Stomach (tissue), 4 donors: ENCODE measurements at regions not wholly inside any gene's neighbourhood (a gene's known extent, or its start where the extent isn't known, plus 50 kb on each side); places are given as distances from the start of the nearest gene placed in this dataset.

Experiments used
- EP300 ChIP-seq: sonication (generic); formaldehyde crosslinking; IDR thresholded peaks from one replicate; pipeline ENCODE4 v1.6.1; 2017; ENCODE audit warnings: antibody characterized with exemption
- POLR2A ChIP-seq, 4 donors: fragments of 450-650 bp; IDR thresholded peaks; one replicate each; pipeline ENCODE4 v1.6.1; 2016; ENCODE audit warnings: antibody characterized with exemption in 4 of 4, control low read depth in 2 of 4, mild to moderate bottlenecking in 1 of 4, moderate library complexity in 1 of 4
- POLR2AphosphoS5 ChIP-seq, 3 donors: sonication (generic); formaldehyde crosslinking; IDR thresholded peaks; one replicate each; pipeline ENCODE4 v1.6.1; 2016; ENCODE audit warnings: antibody characterized with exemption in 3 of 3
- TF ChIP-seq, protein P1 (sequence below), 7 experiments: fragments of 450-650 bp in 4 of 7; fragments of 200-600 bp in 3 of 7; sonication (generic) in 3 of 7; IDR thresholded peaks; one replicate each; pipeline ENCODE4 v1.5.1; 2016 to 2019; ENCODE audit warnings: antibody characterized with exemption in 7 of 7, control low read depth in 2 of 7, mild to moderate bottlenecking in 1 of 7

DNA sequence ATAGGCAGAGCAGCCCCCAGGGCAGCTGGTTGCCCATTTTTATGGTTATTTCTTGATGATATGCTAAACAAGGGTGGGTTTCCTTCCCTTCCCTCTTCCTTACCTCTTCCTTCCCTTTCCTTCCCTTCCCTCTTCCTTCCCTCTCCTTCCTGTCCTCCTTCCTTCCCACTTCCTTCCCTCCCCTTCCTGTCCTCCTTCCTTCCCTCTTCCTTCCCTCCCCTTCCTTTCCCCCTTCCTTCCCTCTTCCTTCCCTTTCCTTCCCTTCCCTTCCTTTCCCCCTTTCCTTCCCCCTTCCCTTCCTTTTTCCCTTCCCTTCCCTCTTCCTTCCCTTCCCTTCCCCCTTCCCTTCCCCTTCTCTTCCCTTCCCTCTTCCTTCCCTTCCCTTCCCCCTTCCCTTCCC, 87.7 kb downstream of the MAP1LC3B2 start:
- TF ChIP-seq, protein P1, sequence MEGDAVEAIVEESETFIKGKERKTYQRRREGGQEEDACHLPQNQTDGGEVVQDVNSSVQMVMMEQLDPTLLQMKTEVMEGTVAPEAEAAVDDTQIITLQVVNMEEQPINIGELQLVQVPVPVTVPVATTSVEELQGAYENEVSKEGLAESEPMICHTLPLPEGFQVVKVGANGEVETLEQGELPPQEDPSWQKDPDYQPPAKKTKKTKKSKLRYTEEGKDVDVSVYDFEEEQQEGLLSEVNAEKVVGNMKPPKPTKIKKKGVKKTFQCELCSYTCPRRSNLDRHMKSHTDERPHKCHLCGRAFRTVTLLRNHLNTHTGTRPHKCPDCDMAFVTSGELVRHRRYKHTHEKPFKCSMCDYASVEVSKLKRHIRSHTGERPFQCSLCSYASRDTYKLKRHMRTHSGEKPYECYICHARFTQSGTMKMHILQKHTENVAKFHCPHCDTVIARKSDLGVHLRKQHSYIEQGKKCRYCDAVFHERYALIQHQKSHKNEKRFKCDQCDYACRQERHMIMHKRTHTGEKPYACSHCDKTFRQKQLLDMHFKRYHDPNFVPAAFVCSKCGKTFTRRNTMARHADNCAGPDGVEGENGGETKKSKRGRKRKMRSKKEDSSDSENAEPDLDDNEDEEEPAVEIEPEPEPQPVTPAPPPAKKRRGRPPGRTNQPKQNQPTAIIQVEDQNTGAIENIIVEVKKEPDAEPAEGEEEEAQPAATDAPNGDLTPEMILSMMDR (IDR thresholded peaks at IDR 0.05), result no peak
- TF ChIP-seq EP300 (no peak), POLR2A (IDR thresholded peaks at IDR 0.05) (no peak), POLR2AphosphoS5 (IDR thresholded peaks at IDR 0.05) (no peak)
